Neural cell (in vitro differentiated cells): ENCODE measurements at regions not wholly inside any gene's neighbourhood (a gene's known extent, or its start where the extent isn't known, plus 50 kb on each side); places are given as distances from the start of the nearest gene placed in this dataset.

Source experiments
- H2AFZ ChIP-seq: fragments of 200-600, 300-800 bp; sonication (generic), shearing (Covaris generic); 2 replicates; pipeline ENCODE4 v1.6.0; 2014; ENCODE audit warnings: low read depth, mild to moderate bottlenecking, antibody characterized with exemption, low read length, moderate library complexity
- H3F3A ChIP-seq: fragments of 200-600 bp; shearing (Covaris generic); 2 replicates; pipeline ENCODE4 v1.6.1; 2016; ENCODE audit warnings: mild to moderate bottlenecking, moderate library complexity, mixed read lengths, antibody characterized with exemption, low read length; ENCODE audit not compliant: insufficient read depth, poor library complexity, severe bottlenecking
- H3K27ac ChIP-seq: fragments of 200-600, 300-800 bp; sonication (generic), shearing (Covaris generic); 2 replicates; pipeline ENCODE4 v1.5.1; 2014; ENCODE audit warnings: mild to moderate bottlenecking, low read length, moderate library complexity
- H3K27me3 ChIP-seq: fragments of 300-800, 200-600 bp; sonication (generic), shearing (Covaris generic); 2 replicates; pipeline ENCODE4 v1.6.0; 2014; ENCODE audit warnings: mild to moderate bottlenecking, low read depth, low read length, moderate library complexity; ENCODE audit not compliant: insufficient read depth
- H3K36me3 ChIP-seq: fragments of 300-800, 200-600 bp; sonication (generic), shearing (Covaris generic); 2 replicates; pipeline ENCODE4 v1.5.1; 2014; ENCODE audit warnings: mild to moderate bottlenecking, antibody characterized with exemption, low read length, moderate library complexity; ENCODE audit not compliant: insufficient read depth
- H3K4me2 ChIP-seq: fragments of 300-800, 200-600 bp; sonication (generic), shearing (Covaris generic); 2 replicates; pipeline ENCODE4 v1.6.0; 2014; ENCODE audit warnings: mild to moderate bottlenecking, low read length
- H3K4me3 ChIP-seq: fragments of 300-800, 200-600 bp; sonication (generic), shearing (Covaris generic); 2 replicates; pipeline ENCODE4 v1.5.1; 2014; ENCODE audit warnings: mild to moderate bottlenecking, low read length, moderate library complexity
- H3K79me2 ChIP-seq: fragments of 200-600 bp; shearing (Covaris generic); replicated peaks from 2 replicates; pipeline ENCODE4 v1.6.0; 2014; ENCODE audit warnings: mild to moderate bottlenecking, low read length, moderate library complexity; ENCODE audit not compliant: insufficient read depth
- H3K9ac ChIP-seq: fragments of 300-800, 200-600 bp; sonication (generic), shearing (Covaris generic); 2 replicates; pipeline ENCODE4 v1.6.1; 2016; ENCODE audit warnings: mild to moderate bottlenecking, low read length, mixed read lengths
- H3K9me2 ChIP-seq: fragments of 200-600 bp; shearing (Covaris generic); 2 replicates; pipeline ENCODE4 v1.6.1; 2016; ENCODE audit warnings: mild to moderate bottlenecking, low read length, mixed read lengths; ENCODE audit not compliant: insufficient read depth
- H3K9me3 ChIP-seq: fragments of 200-600, 300-800 bp; sonication (generic), shearing (Covaris generic); 2 replicates; pipeline ENCODE4 v1.6.1; 2016; ENCODE audit warnings: mild to moderate bottlenecking, mixed run types, low read length, moderate library complexity, mixed read lengths
- H4K20me1 ChIP-seq: fragments of 200-600 bp; shearing (Covaris generic); 2 replicates; pipeline ENCODE4 v1.6.1; 2016; ENCODE audit warnings: mild to moderate bottlenecking, mixed run types; ENCODE audit not compliant: insufficient read depth
- EP300 ChIP-seq: fragments of 450-650 bp; conservative IDR thresholded peaks from 2 replicates; pipeline ENCODE4 v1.6.1; 2014; ENCODE audit warnings: antibody characterized with exemption, mild to moderate bottlenecking, moderate library complexity; ENCODE audit not compliant: poor library complexity, severe bottlenecking
- EZH2 ChIP-seq: fragments of 200-600, 300-800 bp; shearing (Covaris generic), sonication (generic); IDR thresholded peaks from 2 replicates; pipeline ENCODE4 v1.6.1; 2014; ENCODE audit warnings: antibody characterized with exemption, low read length, borderline replicate concordance, mild to moderate bottlenecking; ENCODE audit not compliant: insufficient read depth, poor library complexity, severe bottlenecking
- MXI1 ChIP-seq: fragments of 450-650 bp; conservative IDR thresholded peaks from 2 replicates; pipeline ENCODE4 v1.6.1; 2014; ENCODE audit warnings: antibody characterized with exemption, mild to moderate bottlenecking; ENCODE audit not compliant: poor library complexity, severe bottlenecking
- POLR2AphosphoS5 ChIP-seq: IDR thresholded peaks from 2 replicates; pipeline ENCODE4 v1.6.1; 2012
- RAD21 ChIP-seq: fragments of 450-650 bp; conservative IDR thresholded peaks from 2 replicates; pipeline ENCODE4 v1.6.1; 2014; ENCODE audit warnings: antibody characterized with exemption, mild to moderate bottlenecking, moderate library complexity
- SMC3 ChIP-seq: fragments of 450-650 bp; conservative IDR thresholded peaks from 2 replicates; pipeline ENCODE4 v1.6.1; 2014; ENCODE audit warnings: antibody characterized with exemption, mild to moderate bottlenecking, moderate library complexity; ENCODE audit not compliant: poor library complexity
- TAF1 ChIP-seq: IDR thresholded peaks from 2 replicates; pipeline ENCODE4 v1.6.1; 2012; ENCODE audit warnings: low read depth
- TF ChIP-seq, protein P1 (sequence below): fragments of 450-650 bp; IDR thresholded peaks from 2 replicates; pipeline ENCODE4 v1.5.1; 2014; ENCODE audit warnings: antibody characterized with exemption, mild to moderate bottlenecking, moderate library complexity; ENCODE audit not compliant: poor library complexity, severe bottlenecking
- TF ChIP-seq, protein P2 (sequence below): IDR thresholded peaks from 2 replicates; pipeline ENCODE4 v1.6.1; 2012; ENCODE audit warnings: borderline replicate concordance

DNA sequence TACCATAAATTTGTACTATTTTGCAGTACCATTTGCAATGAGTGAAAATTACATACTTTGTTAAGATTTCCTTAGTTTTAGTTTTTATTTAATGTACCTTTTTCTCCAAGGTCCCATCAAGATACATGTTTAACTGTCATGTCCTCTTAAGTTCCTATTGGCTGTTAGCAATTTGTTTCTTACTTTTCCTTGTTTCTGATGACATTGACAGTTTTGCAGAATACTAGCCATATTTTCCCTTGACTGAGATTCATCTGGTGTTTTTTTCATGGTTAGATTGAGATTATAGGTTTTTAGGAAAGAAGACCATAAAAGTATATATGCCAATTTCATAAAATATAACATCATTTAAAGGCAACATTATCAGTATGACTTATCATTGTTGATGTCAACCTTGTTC is 376.8 kb upstream of the STEAP1 start:
- Histone ChIP-seq H3K27ac (no peak overlapping the region), H4K20me1 (no peaks in the 10 kb centered on the region), H3K27me3 (no peaks in the 10 kb centered on the region), H3K79me2 (no peaks in the 10 kb centered on the region), H3K4me2 (no peak overlapping the region), H3K9me3 (no peaks in the 10 kb centered on the region), H3K36me3 (no peaks in the 10 kb centered on the region), H3K4me3 (no peak overlapping the region), H3F3A (no peaks in the 10 kb centered on the region), H3K9ac (no peak overlapping the region), H3K9me2 (no peaks in the 10 kb centered on the region), H2AFZ (no peak overlapping the region)
- TF ChIP-seq POLR2AphosphoS5 (no peak), SMC3 (no peak), RAD21 (no peak), EP300 (no peak), EZH2 (no peak), MXI1 (no peak), TAF1 (no peak)
- TF ChIP-seq, protein P1, sequence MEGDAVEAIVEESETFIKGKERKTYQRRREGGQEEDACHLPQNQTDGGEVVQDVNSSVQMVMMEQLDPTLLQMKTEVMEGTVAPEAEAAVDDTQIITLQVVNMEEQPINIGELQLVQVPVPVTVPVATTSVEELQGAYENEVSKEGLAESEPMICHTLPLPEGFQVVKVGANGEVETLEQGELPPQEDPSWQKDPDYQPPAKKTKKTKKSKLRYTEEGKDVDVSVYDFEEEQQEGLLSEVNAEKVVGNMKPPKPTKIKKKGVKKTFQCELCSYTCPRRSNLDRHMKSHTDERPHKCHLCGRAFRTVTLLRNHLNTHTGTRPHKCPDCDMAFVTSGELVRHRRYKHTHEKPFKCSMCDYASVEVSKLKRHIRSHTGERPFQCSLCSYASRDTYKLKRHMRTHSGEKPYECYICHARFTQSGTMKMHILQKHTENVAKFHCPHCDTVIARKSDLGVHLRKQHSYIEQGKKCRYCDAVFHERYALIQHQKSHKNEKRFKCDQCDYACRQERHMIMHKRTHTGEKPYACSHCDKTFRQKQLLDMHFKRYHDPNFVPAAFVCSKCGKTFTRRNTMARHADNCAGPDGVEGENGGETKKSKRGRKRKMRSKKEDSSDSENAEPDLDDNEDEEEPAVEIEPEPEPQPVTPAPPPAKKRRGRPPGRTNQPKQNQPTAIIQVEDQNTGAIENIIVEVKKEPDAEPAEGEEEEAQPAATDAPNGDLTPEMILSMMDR: no peak
- TF ChIP-seq, protein P2, sequence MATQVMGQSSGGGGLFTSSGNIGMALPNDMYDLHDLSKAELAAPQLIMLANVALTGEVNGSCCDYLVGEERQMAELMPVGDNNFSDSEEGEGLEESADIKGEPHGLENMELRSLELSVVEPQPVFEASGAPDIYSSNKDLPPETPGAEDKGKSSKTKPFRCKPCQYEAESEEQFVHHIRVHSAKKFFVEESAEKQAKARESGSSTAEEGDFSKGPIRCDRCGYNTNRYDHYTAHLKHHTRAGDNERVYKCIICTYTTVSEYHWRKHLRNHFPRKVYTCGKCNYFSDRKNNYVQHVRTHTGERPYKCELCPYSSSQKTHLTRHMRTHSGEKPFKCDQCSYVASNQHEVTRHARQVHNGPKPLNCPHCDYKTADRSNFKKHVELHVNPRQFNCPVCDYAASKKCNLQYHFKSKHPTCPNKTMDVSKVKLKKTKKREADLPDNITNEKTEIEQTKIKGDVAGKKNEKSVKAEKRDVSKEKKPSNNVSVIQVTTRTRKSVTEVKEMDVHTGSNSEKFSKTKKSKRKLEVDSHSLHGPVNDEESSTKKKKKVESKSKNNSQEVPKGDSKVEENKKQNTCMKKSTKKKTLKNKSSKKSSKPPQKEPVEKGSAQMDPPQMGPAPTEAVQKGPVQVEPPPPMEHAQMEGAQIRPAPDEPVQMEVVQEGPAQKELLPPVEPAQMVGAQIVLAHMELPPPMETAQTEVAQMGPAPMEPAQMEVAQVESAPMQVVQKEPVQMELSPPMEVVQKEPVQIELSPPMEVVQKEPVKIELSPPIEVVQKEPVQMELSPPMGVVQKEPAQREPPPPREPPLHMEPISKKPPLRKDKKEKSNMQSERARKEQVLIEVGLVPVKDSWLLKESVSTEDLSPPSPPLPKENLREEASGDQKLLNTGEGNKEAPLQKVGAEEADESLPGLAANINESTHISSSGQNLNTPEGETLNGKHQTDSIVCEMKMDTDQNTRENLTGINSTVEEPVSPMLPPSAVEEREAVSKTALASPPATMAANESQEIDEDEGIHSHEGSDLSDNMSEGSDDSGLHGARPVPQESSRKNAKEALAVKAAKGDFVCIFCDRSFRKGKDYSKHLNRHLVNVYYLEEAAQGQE: no peak

DNA sequence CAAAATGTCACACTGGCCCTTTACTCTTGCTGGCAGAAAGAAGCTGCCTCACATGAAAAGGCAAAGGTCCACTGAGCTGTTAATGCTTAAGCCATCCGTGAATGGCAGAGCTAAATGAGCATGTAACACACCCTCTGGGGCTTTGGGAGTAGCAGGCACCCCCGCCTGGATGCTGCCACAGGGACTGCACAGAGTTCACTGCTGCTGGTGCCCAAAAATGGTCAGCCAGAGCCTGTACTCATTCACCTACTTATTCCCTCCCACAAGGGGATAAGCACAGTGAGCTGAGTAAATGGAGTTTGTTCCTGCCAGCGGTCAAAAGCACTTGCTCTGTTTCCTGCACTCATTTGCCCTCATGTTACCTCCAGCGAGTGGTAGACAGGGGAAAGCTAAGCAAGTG is 374.0 kb upstream of the STEAP1 start:
- Histone ChIP-seq H3K9me2 (no peaks in the 10 kb centered on the region), H2AFZ (no peak overlapping the region), H3K27ac (no peak overlapping the region), H3K79me2 (no peaks in the 10 kb centered on the region), H3K27me3 (no peaks in the 10 kb centered on the region), H4K20me1 (no peaks in the 10 kb centered on the region), H3K4me2 (no peak overlapping the region), H3K9ac (no peak overlapping the region), H3K9me3 (no peaks in the 10 kb centered on the region), H3F3A (no peaks in the 10 kb centered on the region), H3K36me3 (no peaks in the 10 kb centered on the region), H3K4me3 (no peak overlapping the region)
- no peak for TF ChIP-seq SMC3

DNA sequence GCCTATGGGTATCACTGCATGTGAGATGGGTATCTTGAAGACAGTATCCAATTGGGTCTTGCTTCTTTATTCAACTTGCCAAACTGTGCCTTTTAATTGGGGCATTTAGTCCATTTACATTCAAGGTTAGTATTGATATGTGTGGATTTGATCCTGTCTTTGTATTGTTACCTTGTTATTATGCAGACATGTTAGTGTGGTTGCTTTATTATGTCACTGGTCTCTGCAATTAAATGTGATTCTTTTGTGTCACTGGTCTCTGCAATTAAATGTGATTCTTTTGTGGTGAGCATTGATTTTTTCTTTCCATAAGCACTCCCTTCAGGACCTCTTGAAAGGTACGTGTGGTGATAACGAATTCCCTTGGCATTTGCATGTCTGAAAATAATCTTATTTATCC is 357.8 kb upstream of the STEAP1 start:
- Histone ChIP-seq H2AFZ (no peak overlapping the region), H3K4me3 (no peak overlapping the region), H3K27ac (no peak overlapping the region), H3K9ac (no peak overlapping the region), H3K9me3 (no peaks in the 10 kb centered on the region), H3K4me2 (no peak overlapping the region), H3K27me3 (no peaks in the 10 kb centered on the region), H3F3A (no peaks in the 10 kb centered on the region), H3K79me2 (no peaks in the 10 kb centered on the region), H3K9me2 (no peaks in the 10 kb centered on the region), H3K36me3 (no peaks in the 10 kb centered on the region), H4K20me1 (no peaks in the 10 kb centered on the region)
- TF ChIP-seq EP300 (no peak), EZH2 (no peak), MXI1 (no peak), RAD21 (no peak), TAF1 (no peak), SMC3 (no peak), POLR2AphosphoS5 (no peak)
- TF ChIP-seq, protein P2: no peak
- TF ChIP-seq, protein P1: no peak
